KBM-7 (cell line): ENCODE measurements at regions not wholly inside any gene's neighbourhood (a gene's known extent, or its start where the extent isn't known, plus 50 kb on each side); places are given as distances from the start of the nearest gene placed in this dataset.
A peak's percentile ranks its signal among the peaks of the same experiment; 100 is the strongest.
"Not testable (repeated sequence)": the region's sequence is repeated elsewhere in the genome, so short reads cannot be mapped to it uniquely, and the experiment has no call there.

Experiments
- DNase-seq: peaks from one replicate; pipeline ENCODE4 v3.0.0-alpha.2; 2015
- in situ Hi-C: fragments of 300-500 bp; cut with MboI; formaldehyde crosslinking; loops from 2 replicates; pipeline ENCODE4 v1.14.3; 2020; ENCODE audit warnings: low sequenced_read_pairs, low pct_unique_long_range_greater_than_20kb, mixed read lengths

DNA sequence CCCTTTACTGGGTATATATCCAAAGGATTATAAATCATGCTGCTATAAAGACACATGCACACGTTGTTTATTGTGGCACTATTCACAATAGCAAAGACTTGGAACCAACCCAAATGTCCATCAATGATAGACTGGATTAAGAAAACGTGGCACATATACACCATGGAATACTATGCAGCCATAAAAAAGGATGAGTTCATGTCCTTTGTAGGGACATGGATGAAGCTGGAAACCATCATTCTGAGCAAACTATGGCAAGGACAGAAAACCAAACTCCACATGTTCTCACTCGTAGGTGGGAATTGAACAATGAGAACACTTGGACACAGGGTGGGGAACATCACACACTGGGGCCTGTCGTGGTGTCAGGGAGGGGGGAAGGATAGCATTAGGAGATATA lies 59.2 kb downstream of the CXorf49B start:
- in situ Hi-C loops, DNase-seq: not testable (repeated sequence)

DNA sequence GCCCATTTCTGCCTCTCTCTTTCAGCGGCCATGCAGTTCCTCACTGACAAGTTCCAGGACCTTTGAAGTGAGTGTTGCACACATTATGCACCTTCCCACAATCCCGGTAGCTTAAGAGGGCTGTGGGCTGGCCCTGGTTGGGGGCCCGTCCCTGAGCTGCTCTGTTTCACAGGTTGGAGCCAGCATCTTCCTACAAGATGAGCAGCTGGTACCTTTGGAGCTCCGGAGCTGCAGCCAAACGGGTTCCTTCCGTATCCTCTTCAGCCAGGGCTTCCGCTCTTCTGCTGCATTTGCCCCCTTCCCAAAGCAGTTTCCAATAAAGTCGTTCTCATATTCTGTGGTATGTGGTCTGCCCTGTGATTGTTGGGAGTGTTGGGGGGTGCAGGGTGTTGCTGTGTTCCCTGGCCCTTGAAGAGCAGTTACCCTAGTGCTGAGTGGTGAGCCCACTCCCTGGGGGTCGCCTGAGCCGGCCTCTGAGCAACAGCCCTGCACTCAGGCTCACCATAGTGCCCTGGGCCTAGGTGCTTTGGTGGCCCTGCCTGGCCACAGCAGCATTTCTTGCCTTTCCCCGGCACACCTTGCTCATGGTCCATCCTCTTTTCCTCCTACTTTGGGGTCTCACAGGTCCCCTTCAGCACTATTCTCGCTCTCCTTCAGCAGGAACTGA lies 60.4 kb downstream of the CXorf49B start:
- in situ Hi-C loops, result no loop called here
- no peak for DNase-seq

DNA sequence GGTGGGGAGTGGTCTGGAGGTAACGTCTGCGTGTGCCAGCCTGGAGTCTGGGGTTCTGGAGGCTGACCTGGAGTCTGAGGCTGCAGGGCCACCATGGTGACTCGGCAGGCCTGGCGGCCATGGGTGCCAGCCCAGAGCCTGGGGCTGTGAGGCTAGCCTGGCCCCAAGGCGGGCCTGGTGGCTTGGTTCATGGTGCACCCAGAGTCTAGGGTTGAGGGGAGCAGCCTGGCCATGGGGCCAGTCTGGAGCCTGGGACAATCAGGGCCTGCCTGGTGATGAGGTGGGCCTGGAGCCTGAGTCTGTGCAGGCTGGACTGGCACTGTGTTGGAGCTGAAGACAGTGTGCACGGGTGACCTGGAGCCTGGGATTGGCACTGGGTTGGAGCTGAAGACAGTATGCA lies 64.9 kb downstream of the CXorf49B start:
- no peak for DNase-seq
- in situ Hi-C loops, result no loop called here

DNA sequence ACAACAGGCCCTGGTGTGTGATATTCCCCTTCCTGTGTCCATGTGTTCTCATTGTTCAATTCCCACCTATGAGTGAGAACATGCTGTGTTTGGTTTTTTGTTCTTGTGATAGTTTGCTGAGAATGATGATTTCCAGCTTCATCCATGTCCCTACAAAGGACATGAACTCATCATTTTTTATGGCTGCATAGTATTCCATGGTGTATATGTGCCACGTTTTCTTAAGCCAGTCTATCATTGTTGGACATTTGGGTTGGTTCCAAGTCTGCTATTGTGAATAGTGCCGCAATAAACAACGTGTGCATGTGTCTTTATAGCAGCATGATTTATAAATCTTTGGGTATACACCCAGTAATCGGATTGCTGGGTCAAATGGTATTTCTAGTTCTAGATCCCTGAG lies 72.6 kb upstream of the NHSL2 start:
- DNase-seq, in situ Hi-C loops: not testable (repeated sequence)

DNA sequence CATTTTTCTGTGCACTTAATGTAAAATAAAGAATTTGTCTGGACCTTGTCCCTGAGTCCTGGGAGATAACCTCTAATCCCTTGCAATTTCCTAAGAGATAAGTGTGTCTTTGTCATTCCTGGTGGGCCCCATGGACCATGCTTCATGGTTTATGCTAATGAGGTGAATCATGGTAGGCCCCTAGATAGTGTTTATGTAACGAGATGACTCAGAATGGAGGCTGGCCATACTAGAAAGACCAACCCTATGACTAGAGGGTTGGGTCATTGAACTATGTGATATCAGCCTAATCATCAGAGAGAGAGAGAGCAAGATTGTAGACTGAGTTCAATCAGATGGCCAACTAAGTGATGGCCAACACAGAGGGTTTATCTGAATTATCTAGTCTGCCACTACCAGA lies 64.2 kb upstream of the NHSL2 start:
- no peak for DNase-seq

DNA sequence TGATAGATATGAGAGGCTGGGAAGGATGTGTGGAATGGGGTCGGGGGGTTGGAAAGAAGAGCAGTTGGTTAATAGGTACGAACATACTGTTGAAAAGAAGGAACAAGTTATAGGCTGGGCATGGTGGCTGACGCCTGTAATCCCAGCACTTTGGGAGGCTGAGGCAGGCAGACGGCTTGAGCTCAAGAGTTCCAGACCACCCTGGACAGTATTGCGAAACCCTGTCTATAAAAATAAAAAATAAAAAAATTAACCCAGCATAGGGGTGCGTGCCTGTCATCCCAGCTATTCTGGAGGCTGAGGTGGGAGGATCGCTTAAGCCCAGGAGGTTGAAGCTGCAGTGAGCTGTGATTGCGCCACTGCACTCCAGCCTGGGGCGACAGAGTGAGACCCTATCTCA lies 58.5 kb upstream of the NHSL2 start:
- in situ Hi-C loops, result no loop called here
- no peak for DNase-seq

More for the DNA sequence above, 64.2 kb upstream of the NHSL2 start:
- in situ Hi-C loops, result no loop called here

DNA sequence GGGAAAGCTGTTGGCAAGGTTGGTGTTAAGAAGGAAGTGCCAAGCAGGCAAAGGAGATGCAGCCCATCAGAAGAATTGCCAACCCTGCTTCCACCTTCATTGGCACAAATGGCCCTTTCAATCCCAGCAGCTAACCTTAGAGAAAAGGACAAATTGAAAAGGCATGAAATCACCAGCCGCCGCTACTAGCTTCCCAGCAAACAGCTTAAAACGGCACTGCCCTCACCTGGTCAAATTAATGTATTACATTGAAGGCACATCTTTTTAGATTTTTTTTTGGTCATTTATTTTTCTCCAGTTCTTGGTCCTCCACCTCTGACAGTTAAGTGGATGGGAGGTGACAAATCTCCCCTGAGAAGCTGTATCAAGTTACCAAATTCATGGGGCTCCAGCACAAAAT lies 51.0 kb upstream of the NHSL2 start:
- peak; percentile 79 for DNase-seq
- in situ Hi-C loops, result no loop called here
